Gastrocnemius medialis (tissue), 4 donors: ENCODE measurements at regions not wholly inside any gene's neighbourhood (a gene's known extent, or its start where the extent isn't known, plus 50 kb on each side); places are given as distances from the start of the nearest gene placed in this dataset.

Experiments used
- CTCF ChIP-seq, 5 experiments: fragments of 450-650 bp in 3 of 5; fragments of 200-600 bp in 2 of 5; sonication (generic) in 2 of 5; IDR thresholded peaks in 4 of 5; conservative IDR thresholded peaks in 1 of 5; 1 replicate in 4 of 5; 2 replicates in 1 of 5; pipeline ENCODE4 v1.5.1; 2016 to 2019; ENCODE audit warnings: antibody characterized with exemption in 5 of 5, mild to moderate bottlenecking in 3 of 5, moderate library complexity in 3 of 5
- POLR2A ChIP-seq, 2 donors: fragments of 450-650 bp; IDR thresholded peaks; one replicate each; pipeline ENCODE4 v1.6.1; 2017; ENCODE audit warnings: antibody characterized with exemption in 2 of 2, mild to moderate bottlenecking in 2 of 2, moderate library complexity in 2 of 2

DNA sequence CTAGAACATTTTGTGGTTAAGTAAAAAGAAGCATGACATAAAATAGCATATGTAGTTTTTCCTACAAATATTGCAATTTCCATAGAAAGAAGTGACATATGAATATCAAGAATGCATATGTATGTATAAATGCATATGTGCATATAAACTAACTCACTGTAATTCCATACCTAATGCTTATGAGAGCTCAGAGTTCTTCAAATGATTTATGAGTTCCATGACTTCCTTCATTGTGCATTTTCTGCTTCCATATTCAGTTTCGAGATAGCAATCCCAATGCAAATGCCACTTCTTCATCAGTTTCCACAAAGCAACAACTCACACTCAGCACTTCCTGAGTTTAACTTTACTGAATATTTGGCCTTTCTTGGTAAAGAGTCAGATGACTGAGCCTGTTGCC, 1744.3 kb upstream of the MIR17HG start:
- no peak for TF ChIP-seq CTCF (IDR thresholded peaks at IDR 0.05 in 4 of 5, conservative IDR thresholded peaks at IDR 0.05 in 1 of 5)
- TF ChIP-seq POLR2A (IDR thresholded peaks at IDR 0.05), result no peak
